ENCODE measurements at regions not wholly inside any gene's neighbourhood (a gene's known extent, or its start where the extent isn't known, plus 50 kb on each side); places are given as distances from the start of the nearest gene placed in this dataset.
A peak's percentile ranks its signal among the peaks of the same experiment; 100 is the strongest.

DNA sequence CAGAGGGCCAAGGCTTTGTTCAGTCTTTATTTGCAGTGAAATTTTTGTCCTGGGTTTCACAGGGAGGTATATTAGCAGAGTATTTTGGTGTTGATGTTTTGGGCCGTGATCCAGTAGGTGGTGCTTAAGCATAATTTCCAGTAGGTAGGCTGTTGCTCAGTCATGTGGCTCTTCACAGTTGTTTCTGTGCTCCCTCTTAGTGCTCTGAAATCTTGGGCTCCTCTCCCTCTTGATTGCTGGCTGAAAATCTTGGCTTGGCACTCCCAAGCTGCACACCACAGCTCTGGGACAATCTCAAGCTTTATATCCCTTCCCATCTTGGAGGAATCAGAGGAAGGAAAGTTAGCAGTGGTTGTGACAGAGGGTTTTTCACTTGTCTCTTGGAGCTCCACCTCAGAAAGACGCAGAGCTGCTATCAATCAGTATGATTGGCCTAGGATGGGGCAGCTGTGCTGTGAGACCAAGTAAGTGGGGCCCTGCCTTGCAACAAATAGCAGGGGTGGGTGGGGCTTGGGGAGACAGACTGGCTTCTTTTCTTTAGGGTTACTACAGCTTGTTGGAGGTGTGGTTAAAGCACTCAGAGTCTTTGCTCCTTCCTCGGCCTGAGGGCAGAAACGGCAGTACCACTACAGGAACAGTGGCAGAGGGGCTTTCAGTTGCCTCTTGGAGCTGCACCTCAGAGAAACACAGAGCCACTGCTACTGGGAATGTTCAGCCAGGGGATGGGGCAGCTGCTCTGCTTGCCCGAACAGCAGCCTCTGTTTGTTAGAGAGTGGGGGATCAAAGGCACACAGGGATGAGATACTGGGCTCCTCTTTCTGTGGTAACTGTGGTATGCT lies 627.0 kb downstream of the SI start:
- DNase-seq (ENCODE audit: insufficient read length, low spot score): no peak
- FAIRE-seq: no peak
- no peak for TF ChIP-seq CTCF (IDR thresholded peaks at IDR 0.05; ENCODE audit: insufficient read depth, missing control alignments)

- DNase-seq (ENCODE audit: insufficient read length, low spot score) (no peak), FAIRE-seq (no peak)
- TF ChIP-seq CTCF (IDR thresholded peaks at IDR 0.05; ENCODE audit: insufficient read depth, missing control alignments): no peak
Measured at GRCh38 chr3:164450276-164450905, 627.9 kb downstream of the SI start.

DNA sequence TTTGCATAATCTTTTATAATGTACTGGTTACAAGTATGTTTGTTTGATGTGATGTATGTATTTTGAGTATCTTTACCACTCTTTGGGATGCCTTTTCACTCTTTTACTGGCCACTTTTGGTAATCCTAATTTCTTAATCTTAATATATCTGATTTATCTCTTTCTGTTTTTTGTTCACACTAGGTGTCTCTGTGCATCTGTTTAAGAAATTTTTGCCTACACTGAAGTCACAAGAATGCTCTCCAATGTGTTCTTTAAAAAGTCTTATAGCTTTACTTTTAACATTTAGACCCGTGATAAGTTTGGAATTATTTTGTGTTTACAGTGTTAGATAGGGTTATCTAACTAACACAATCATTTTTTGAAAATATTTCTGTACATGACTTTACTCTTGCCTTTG lies 659.1 kb downstream of the SI start:
- TF ChIP-seq CTCF (IDR thresholded peaks at IDR 0.05; ENCODE audit: insufficient read depth, missing control alignments): no peak
- DNase-seq (ENCODE audit: insufficient read length, low spot score) (no peak), FAIRE-seq (peak; percentile 32)

DNA sequence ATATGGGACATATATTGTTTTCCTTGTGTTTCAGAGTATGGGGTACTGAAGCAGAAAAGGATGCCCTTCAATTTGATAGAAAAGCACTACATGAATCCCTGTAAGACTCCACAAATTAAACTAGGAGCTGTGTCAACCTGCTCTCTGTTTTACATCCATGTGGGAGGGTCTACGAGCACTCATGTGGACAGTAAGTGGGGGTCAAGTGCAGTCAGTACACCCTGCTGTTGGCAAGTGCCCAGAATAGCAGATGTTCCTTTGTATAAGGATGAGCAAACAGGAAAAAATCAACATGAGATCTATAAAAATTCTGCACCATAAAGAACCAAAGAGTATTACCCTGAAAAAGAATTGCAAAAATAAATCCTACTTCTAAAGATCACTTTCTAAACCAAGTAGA lies 659.9 kb downstream of the SI start:
- no peak for DNase-seq (ENCODE audit: insufficient read length, low spot score)
- TF ChIP-seq CTCF (IDR thresholded peaks at IDR 0.05; ENCODE audit: insufficient read depth, missing control alignments): no peak
- FAIRE-seq: no peak

GRCh38 chr3:164417955-164418354 lies 660.3 kb downstream of the SI start:
- no peak for TF ChIP-seq CTCF (IDR thresholded peaks at IDR 0.05; ENCODE audit: insufficient read depth, missing control alignments)
- no peak for DNase-seq (ENCODE audit: insufficient read length, low spot score)
- FAIRE-seq: no peak

GRCh38 chr3:164416491-164417222 lies 661.6 kb downstream of the SI start:
- no peak for TF ChIP-seq CTCF (IDR thresholded peaks at IDR 0.05; ENCODE audit: insufficient read depth, missing control alignments)
- no peak for DNase-seq (ENCODE audit: insufficient read length, low spot score)
- no peak for FAIRE-seq
